Karpas-422 (cell line): ENCODE measurements at regions not wholly inside any gene's neighbourhood (a gene's known extent, or its start where the extent isn't known, plus 50 kb on each side); places are given as distances from the start of the nearest gene placed in this dataset.

Experiments
- DNase-seq: peaks from one replicate; pipeline ENCODE4 v3.0.0-alpha.2; 2015
- H2AFZ ChIP-seq: fragments of 200-600 bp; sonication (generic); 2 replicates; pipeline ENCODE4 v1.6.1; 2014; ENCODE audit warnings: antibody characterized with exemption, low read length, mixed read lengths
- H3K27ac ChIP-seq: fragments of 200-600 bp; sonication (generic); 2 replicates; pipeline ENCODE4 v1.5.1; 2014; ENCODE audit warnings: mild to moderate bottlenecking, low read length, moderate library complexity
- H3K27me3 ChIP-seq: fragments of 200-600 bp; sonication (generic); 2 replicates; pipeline ENCODE4 v1.6.1; 2014; ENCODE audit warnings: low read length, mixed read lengths
- H3K36me3 ChIP-seq: fragments of 200-600 bp; sonication (generic); 2 replicates; pipeline ENCODE4 v1.6.1; 2014; ENCODE audit warnings: low read length, mixed read lengths; ENCODE audit not compliant: insufficient read depth
- H3K4me1 ChIP-seq: fragments of 200-600 bp; sonication (generic); 2 replicates; pipeline ENCODE4 v1.6.1; 2014; ENCODE audit warnings: mild to moderate bottlenecking, low read length, mixed read lengths
- H3K4me2 ChIP-seq: fragments of 200-600 bp; sonication (generic); 2 replicates; pipeline ENCODE4 v1.6.1; 2014; ENCODE audit warnings: low read length, low read depth, mild to moderate bottlenecking; ENCODE audit not compliant: poor library complexity, severe bottlenecking
- H3K4me3 ChIP-seq: fragments of 200-600 bp; sonication (generic); 2 replicates; pipeline ENCODE4 v1.5.1; 2014; ENCODE audit warnings: mild to moderate bottlenecking, antibody characterized with exemption, low read length, mixed read lengths
- H3K79me2 ChIP-seq: fragments of 200-600 bp; sonication (generic); 2 replicates; pipeline ENCODE4 v1.6.1; 2014; ENCODE audit warnings: mild to moderate bottlenecking, low read length, mixed read lengths
- H3K9ac ChIP-seq: fragments of 200-600 bp; sonication (generic); 2 replicates; pipeline ENCODE4 v1.6.0; 2014; ENCODE audit warnings: low read length
- H3K9me2 ChIP-seq: fragments of 200-600 bp; sonication (generic), shearing (Covaris generic); replicated peaks from 2 replicates; pipeline ENCODE4 v1.6.0; 2014; ENCODE audit warnings: mild to moderate bottlenecking, low read length, moderate library complexity; ENCODE audit not compliant: insufficient read depth
- H3K9me3 ChIP-seq: fragments of 300-700, 200-600 bp; sonication (generic); 2 replicates; pipeline ENCODE4 v1.6.1; 2014; ENCODE audit warnings: low read length, mixed read lengths
- H4K20me1 ChIP-seq: fragments of 200-600 bp; sonication (generic); 2 replicates; pipeline ENCODE4 v1.6.1; 2014; ENCODE audit warnings: mild to moderate bottlenecking, antibody characterized with exemption, low read length, low read depth; ENCODE audit not compliant: insufficient read depth

GRCh38 chr9:107983181-107983603 is 493.6 kb upstream of the KLF4 start:
- Histone ChIP-seq H3K4me3 (no peak overlapping the region), H3K9me2 (no peaks in the 10 kb centered on the region), H2AFZ (no peak overlapping the region), H3K9ac (no peak overlapping the region), H3K27ac (no peak overlapping the region), H3K79me2 (no peaks in the 10 kb centered on the region), H3K9me3 (no peaks in the 10 kb centered on the region), H3K27me3 (no peaks in the 10 kb centered on the region), H3K4me1 (no peaks in the 10 kb centered on the region), H3K4me2 (no peak overlapping the region), H4K20me1 (no peaks in the 10 kb centered on the region), H3K36me3 (no peaks in the 10 kb centered on the region)
- no peak for DNase-seq

GRCh38 chr9:107982745-107983144 is 493.2 kb upstream of the KLF4 start:
- no peak overlapping the region for H3K4me3 ChIP-seq
- H3K4me2 ChIP-seq = no peak overlapping the region
- no peaks in the 10 kb centered on the region for H3K9me3 ChIP-seq
- no peak for DNase-seq
- no peaks in the 10 kb centered on the region for H4K20me1 ChIP-seq
- H3K9ac ChIP-seq = no peak overlapping the region
- no peaks in the 10 kb centered on the region for H3K36me3 ChIP-seq
- H2AFZ ChIP-seq = no peak overlapping the region
- no peaks in the 10 kb centered on the region for H3K4me1 ChIP-seq
- H3K27ac ChIP-seq = no peak overlapping the region
- no peaks in the 10 kb centered on the region for H3K9me2 ChIP-seq
- H3K79me2 ChIP-seq = no peaks in the 10 kb centered on the region
- no peaks in the 10 kb centered on the region for H3K27me3 ChIP-seq

- Histone ChIP-seq H3K9me2 (no peaks in the 10 kb centered on the region), H4K20me1 (no peaks in the 10 kb centered on the region), H3K4me2 (no peak overlapping the region), H3K4me1 (no peaks in the 10 kb centered on the region), H2AFZ (no peak overlapping the region), H3K36me3 (no peaks in the 10 kb centered on the region), H3K4me3 (no peak overlapping the region), H3K79me2 (no peaks in the 10 kb centered on the region), H3K27me3 (no peaks in the 10 kb centered on the region), H3K9me3 (no peaks in the 10 kb centered on the region), H3K27ac (no peak overlapping the region), H3K9ac (no peak overlapping the region)
- DNase-seq = no peak
Observed at GRCh38 chr9:107982001-107982400, 492.4 kb upstream of the KLF4 start.

- H3K79me2 ChIP-seq = no peaks in the 10 kb centered on the region
- no peak overlapping the region for H2AFZ ChIP-seq
- H3K9me2 ChIP-seq = no peaks in the 10 kb centered on the region
Observed at GRCh38 chr9:107980984-107981383, 491.4 kb upstream of the KLF4 start.

GRCh38 chr9:107976767-107977166 is 487.2 kb upstream of the KLF4 start:
- Histone ChIP-seq H3K4me2 (no peak overlapping the region), H3K4me1 (no peaks in the 10 kb centered on the region), H2AFZ (no peak overlapping the region), H3K9ac (no peak overlapping the region), H3K79me2 (no peaks in the 10 kb centered on the region), H4K20me1 (no peaks in the 10 kb centered on the region), H3K27me3 (no peaks in the 10 kb centered on the region), H3K9me3 (no peaks in the 10 kb centered on the region), H3K4me3 (no peak overlapping the region), H3K27ac (no peak overlapping the region), H3K36me3 (no peaks in the 10 kb centered on the region), H3K9me2 (no peaks in the 10 kb centered on the region)
- DNase-seq = no peak

More at GRCh38 chr9:107980984-107981383, 491.4 kb upstream of the KLF4 start:
- Histone ChIP-seq H3K4me1 (no peaks in the 10 kb centered on the region), H3K27me3 (no peaks in the 10 kb centered on the region), H3K9me3 (no peaks in the 10 kb centered on the region), H3K36me3 (no peaks in the 10 kb centered on the region), H3K4me2 (no peak overlapping the region), H3K27ac (no peak overlapping the region), H3K9ac (no peak overlapping the region), H4K20me1 (no peaks in the 10 kb centered on the region), H3K4me3 (no peak overlapping the region)
- no peak for DNase-seq

GRCh38 chr9:107975426-107976010 is 485.9 kb upstream of the KLF4 start:
- Histone ChIP-seq H3K4me3 (no peak overlapping the region), H3K27ac (no peak overlapping the region), H3K9ac (no peak overlapping the region), H3K36me3 (no peaks in the 10 kb centered on the region), H3K4me1 (no peaks in the 10 kb centered on the region), H3K4me2 (no peak overlapping the region), H3K9me2 (no peaks in the 10 kb centered on the region), H2AFZ (no peak overlapping the region), H4K20me1 (no peaks in the 10 kb centered on the region), H3K27me3 (no peaks in the 10 kb centered on the region), H3K9me3 (no peaks in the 10 kb centered on the region), H3K79me2 (no peaks in the 10 kb centered on the region)
- DNase-seq = no peak

- no peak overlapping the region for H3K4me3 ChIP-seq
- no peak overlapping the region for H3K4me2 ChIP-seq
- H3K79me2 ChIP-seq = no peaks in the 10 kb centered on the region
- no peaks in the 10 kb centered on the region for H3K4me1 ChIP-seq
- H3K9me2 ChIP-seq = no peaks in the 10 kb centered on the region
- H3K27me3 ChIP-seq = no peaks in the 10 kb centered on the region
- no peak for DNase-seq
- no peaks in the 10 kb centered on the region for H3K9me3 ChIP-seq
- H2AFZ ChIP-seq = no peak overlapping the region
- H3K27ac ChIP-seq = no peak overlapping the region
- no peak overlapping the region for H3K9ac ChIP-seq
- no peaks in the 10 kb centered on the region for H3K36me3 ChIP-seq
- H4K20me1 ChIP-seq = no peaks in the 10 kb centered on the region
Observed at GRCh38 chr9:107973451-107973850, 483.9 kb upstream of the KLF4 start.

- Histone ChIP-seq H3K4me2 (no peak overlapping the region), H3K9me2 (no peaks in the 10 kb centered on the region), H3K27ac (no peak overlapping the region), H3K4me3 (no peak overlapping the region), H3K4me1 (no peaks in the 10 kb centered on the region), H3K79me2 (no peaks in the 10 kb centered on the region), H4K20me1 (no peaks in the 10 kb centered on the region), H2AFZ (no peak overlapping the region), H3K9ac (no peak overlapping the region), H3K27me3 (no peaks in the 10 kb centered on the region), H3K36me3 (no peaks in the 10 kb centered on the region), H3K9me3 (no peaks in the 10 kb centered on the region)
- DNase-seq = no peak
Observed at GRCh38 chr9:107972346-107972745, 482.8 kb upstream of the KLF4 start.

GRCh38 chr9:107971241-107971640 is 481.7 kb upstream of the KLF4 start:
- Histone ChIP-seq H3K27me3 (no peaks in the 10 kb centered on the region), H3K36me3 (no peaks in the 10 kb centered on the region), H3K4me1 (no peaks in the 10 kb centered on the region), H3K9me3 (no peaks in the 10 kb centered on the region), H2AFZ (no peak overlapping the region), H3K4me2 (no peak overlapping the region), H3K79me2 (no peaks in the 10 kb centered on the region), H4K20me1 (no peaks in the 10 kb centered on the region), H3K4me3 (no peak overlapping the region), H3K27ac (no peak overlapping the region), H3K9ac (no peak overlapping the region), H3K9me2 (no peaks in the 10 kb centered on the region)
- DNase-seq = no peak
